ENCODE measurements at regions not wholly inside any gene's neighbourhood (a gene's known extent, or its start where the extent isn't known, plus 50 kb on each side); places are given as distances from the start of the nearest gene placed in this dataset.

DNA sequence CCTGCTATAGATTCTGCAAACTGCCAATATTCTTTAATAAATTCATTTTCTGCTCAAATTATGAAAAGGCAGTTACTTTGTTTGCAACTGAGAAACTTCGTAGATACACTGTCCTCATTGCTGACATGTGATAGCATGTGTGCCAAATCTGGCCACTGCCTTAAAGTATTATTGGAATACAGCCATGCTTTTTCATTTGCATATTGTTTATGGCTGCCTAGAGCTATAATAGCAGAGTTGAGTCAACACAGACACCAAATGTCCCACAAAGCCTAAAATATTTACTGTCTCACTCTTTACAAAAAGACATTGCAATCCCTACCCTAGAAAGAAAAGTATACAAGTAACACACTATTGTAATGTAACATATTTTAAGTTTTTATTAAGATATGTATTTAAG is 647.4 kb downstream of the XPNPEP1 start:
- TF ChIP-seq, protein P1, sequence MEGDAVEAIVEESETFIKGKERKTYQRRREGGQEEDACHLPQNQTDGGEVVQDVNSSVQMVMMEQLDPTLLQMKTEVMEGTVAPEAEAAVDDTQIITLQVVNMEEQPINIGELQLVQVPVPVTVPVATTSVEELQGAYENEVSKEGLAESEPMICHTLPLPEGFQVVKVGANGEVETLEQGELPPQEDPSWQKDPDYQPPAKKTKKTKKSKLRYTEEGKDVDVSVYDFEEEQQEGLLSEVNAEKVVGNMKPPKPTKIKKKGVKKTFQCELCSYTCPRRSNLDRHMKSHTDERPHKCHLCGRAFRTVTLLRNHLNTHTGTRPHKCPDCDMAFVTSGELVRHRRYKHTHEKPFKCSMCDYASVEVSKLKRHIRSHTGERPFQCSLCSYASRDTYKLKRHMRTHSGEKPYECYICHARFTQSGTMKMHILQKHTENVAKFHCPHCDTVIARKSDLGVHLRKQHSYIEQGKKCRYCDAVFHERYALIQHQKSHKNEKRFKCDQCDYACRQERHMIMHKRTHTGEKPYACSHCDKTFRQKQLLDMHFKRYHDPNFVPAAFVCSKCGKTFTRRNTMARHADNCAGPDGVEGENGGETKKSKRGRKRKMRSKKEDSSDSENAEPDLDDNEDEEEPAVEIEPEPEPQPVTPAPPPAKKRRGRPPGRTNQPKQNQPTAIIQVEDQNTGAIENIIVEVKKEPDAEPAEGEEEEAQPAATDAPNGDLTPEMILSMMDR (IDR thresholded peaks at IDR 0.05; ENCODE audit: insufficient read depth, low read length, poor library complexity, severe bottlenecking), result no peak
- Histone ChIP-seq H3K36me3 (ENCODE audit: control insufficient read depth, insufficient read depth, low read length) (no peaks in the 10 kb centered on the region), H3K27me3 (replicated peaks; ENCODE audit: control insufficient read depth, insufficient read depth, low read length) (no peaks in the 10 kb centered on the region), H3K4me3 (replicated peaks; ENCODE audit: low read depth, low read length) (no peak overlapping the region)
- DNase-seq (ENCODE audit: extremely low read depth, insufficient read length), result no peak

DNA sequence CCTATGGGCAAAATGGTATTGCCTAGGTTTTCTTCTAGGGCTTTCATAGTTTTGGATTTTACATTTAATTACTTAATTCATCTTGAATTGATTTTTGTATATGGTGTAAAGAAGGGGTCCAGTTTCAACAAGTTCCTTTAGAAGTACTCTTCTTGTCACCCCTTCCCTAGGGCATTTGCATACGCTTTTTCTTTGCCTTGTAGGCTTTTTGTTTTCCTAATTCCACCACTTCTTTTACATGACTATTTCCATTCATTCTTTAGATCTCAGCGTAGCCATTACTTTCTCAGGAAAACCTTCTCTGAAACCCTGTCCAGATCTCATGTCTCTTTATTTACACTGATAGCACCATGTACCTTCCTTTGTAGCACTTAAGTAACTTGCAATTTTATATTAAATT is 648.6 kb downstream of the XPNPEP1 start:
- Histone ChIP-seq H3K4me3 (replicated peaks; ENCODE audit: low read depth, low read length) (no peak overlapping the region), H3K36me3 (ENCODE audit: control insufficient read depth, insufficient read depth, low read length) (no peaks in the 10 kb centered on the region), H3K27me3 (replicated peaks; ENCODE audit: control insufficient read depth, insufficient read depth, low read length) (no peaks in the 10 kb centered on the region)
- no peak for DNase-seq (ENCODE audit: extremely low read depth, insufficient read length)
- TF ChIP-seq, protein P1 (IDR thresholded peaks at IDR 0.05; ENCODE audit: insufficient read depth, low read length, poor library complexity, severe bottlenecking), result no peak

DNA sequence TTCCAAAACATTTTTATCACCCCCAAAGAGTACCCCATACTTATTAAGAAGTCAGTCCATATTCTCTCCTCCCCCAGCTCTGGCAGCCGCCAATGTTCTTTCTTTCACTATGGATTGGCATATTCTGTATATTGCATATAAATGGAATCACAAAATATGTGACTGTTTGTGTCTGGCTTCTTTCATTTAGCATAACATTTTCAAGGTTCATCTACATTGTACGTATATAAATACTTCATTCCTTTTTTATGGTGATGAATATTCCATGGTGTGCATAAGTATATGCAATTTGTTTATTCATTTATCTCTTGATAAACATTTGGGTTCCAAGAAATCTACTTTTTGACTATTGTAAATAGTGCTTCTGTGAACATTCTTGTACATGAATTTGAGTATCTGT is 653.1 kb downstream of the XPNPEP1 start:
- H3K27me3 ChIP-seq (replicated peaks; ENCODE audit: control insufficient read depth, insufficient read depth, low read length), result no peaks in the 10 kb centered on the region
- H3K4me3 ChIP-seq (replicated peaks; ENCODE audit: low read depth, low read length), result no peak overlapping the region
- H3K36me3 ChIP-seq (ENCODE audit: control insufficient read depth, insufficient read depth, low read length), result no peaks in the 10 kb centered on the region
- no peak for DNase-seq (ENCODE audit: extremely low read depth, insufficient read length)
- TF ChIP-seq, protein P1 (IDR thresholded peaks at IDR 0.05; ENCODE audit: insufficient read depth, low read length, poor library complexity, severe bottlenecking), result no peak

DNA sequence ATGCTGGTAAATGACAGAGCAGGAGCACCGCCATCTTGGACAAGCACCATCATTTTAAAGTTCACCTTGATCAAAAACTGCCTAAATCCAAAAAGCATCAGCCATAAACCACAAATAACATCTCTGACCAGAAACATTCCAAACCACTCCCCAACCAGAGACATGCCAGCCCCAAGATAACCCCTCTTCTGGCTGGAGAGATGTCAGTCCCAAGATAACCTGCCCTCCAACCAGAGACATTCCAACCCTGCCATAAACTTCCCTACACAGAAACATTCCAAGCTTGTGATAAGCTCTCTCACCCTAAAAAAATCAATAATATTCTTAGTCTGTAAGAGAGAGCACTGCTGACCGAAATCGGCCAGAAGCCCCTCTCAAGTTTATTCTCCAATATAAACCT is 659.3 kb downstream of the XPNPEP1 start:
- H3K27me3 ChIP-seq (replicated peaks; ENCODE audit: control insufficient read depth, insufficient read depth, low read length), result no peaks in the 10 kb centered on the region
- no peak overlapping the region for H3K4me3 ChIP-seq (replicated peaks; ENCODE audit: low read depth, low read length)
- TF ChIP-seq, protein P1 (IDR thresholded peaks at IDR 0.05; ENCODE audit: insufficient read depth, low read length, poor library complexity, severe bottlenecking), result no peak
- no peak for DNase-seq (ENCODE audit: extremely low read depth, insufficient read length)
- no peaks in the 10 kb centered on the region for H3K36me3 ChIP-seq (ENCODE audit: control insufficient read depth, insufficient read depth, low read length)

DNA sequence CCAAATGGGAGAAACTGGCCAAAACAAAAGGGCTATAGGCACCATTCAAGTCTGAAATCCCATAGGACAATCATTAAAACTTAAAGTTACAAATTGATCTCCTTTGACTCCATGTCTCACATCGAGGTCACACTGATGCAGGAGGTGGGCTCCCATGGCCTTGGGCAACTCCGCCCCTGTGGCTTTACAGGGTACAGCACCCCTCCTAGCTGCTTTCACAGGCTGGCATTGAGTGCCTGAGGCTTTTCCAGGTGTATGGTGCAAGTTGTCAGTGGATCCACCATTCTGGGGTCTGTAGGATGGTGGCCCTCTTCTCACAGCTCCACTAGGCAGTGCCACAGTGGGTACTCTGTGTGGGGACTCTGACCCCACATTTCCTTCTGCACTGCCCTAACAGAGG is 662.1 kb downstream of the XPNPEP1 start:
- Histone ChIP-seq H3K4me3 (replicated peaks; ENCODE audit: low read depth, low read length) (no peak overlapping the region), H3K36me3 (ENCODE audit: control insufficient read depth, insufficient read depth, low read length) (no peaks in the 10 kb centered on the region), H3K27me3 (replicated peaks; ENCODE audit: control insufficient read depth, insufficient read depth, low read length) (no peaks in the 10 kb centered on the region)
- DNase-seq (ENCODE audit: extremely low read depth, insufficient read length), result no peak
- TF ChIP-seq, protein P1 (IDR thresholded peaks at IDR 0.05; ENCODE audit: insufficient read depth, low read length, poor library complexity, severe bottlenecking), result no peak

DNA sequence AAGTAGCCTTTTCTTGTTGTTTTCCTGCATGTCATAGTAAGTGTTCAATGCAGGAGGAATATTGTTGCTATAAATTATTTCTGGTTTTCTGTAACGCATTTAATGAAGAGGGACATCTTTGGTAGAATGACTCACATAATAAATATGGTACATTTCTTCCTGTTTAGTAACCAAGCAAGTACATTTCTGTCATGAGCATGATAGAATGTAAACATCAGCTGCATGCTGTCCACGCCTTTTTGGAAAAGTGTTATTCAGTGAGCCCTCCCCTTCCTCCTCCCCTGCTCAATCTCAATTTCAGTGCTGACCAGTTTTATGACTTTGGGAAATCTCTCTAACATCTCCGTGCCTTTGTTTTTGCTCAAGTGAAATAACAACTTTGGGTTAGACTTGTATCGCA is 664.0 kb downstream of the XPNPEP1 start:
- Histone ChIP-seq H3K36me3 (ENCODE audit: control insufficient read depth, insufficient read depth, low read length) (no peaks in the 10 kb centered on the region), H3K4me3 (replicated peaks; ENCODE audit: low read depth, low read length) (no peak overlapping the region), H3K27me3 (replicated peaks; ENCODE audit: control insufficient read depth, insufficient read depth, low read length) (no peaks in the 10 kb centered on the region)
- TF ChIP-seq, protein P1 (IDR thresholded peaks at IDR 0.05; ENCODE audit: insufficient read depth, low read length, poor library complexity, severe bottlenecking), result no peak
- no peak for DNase-seq (ENCODE audit: extremely low read depth, insufficient read length)

All from GM06990 (cell line).